T-helper 22 cell (primary cell): ENCODE measurements at regions not wholly inside any gene's neighbourhood (a gene's known extent, or its start where the extent isn't known, plus 50 kb on each side); places are given as distances from the start of the nearest gene placed in this dataset.
A peak's percentile ranks its signal among the peaks of the same experiment; 100 is the strongest.
"Not testable (repeated sequence)": the region's sequence is repeated elsewhere in the genome, so short reads cannot be mapped to it uniquely, and the experiment has no call there.

Experiments
- DNase-seq: peaks from one replicate; pipeline ENCODE4 v3.0.0-alpha.2; 2020; ENCODE audit warnings: low read depth

GRCh38 chr22:25395468-25395867 lies 169.0 kb upstream of the GRK3 start:
- no peak for DNase-seq

GRCh38 chr22:25395915-25396314 lies 168.6 kb upstream of the GRK3 start:
- no peak for DNase-seq

- no peak for DNase-seq
Measured at GRCh38 chr22:25396615-25397200, 167.8 kb upstream of the GRK3 start.

- no peak for DNase-seq
Measured at GRCh38 chr22:25397616-25398015, 166.9 kb upstream of the GRK3 start.

GRCh38 chr22:25398591-25399062 lies 165.8 kb upstream of the GRK3 start:
- DNase-seq: not testable (repeated sequence)

GRCh38 chr22:25399649-25400151 lies 164.8 kb upstream of the GRK3 start:
- DNase-seq: no peak

- no peak for DNase-seq
Measured at GRCh38 chr22:25402160-25402500, 162.3 kb upstream of the GRK3 start.

GRCh38 chr22:25402501-25403283 lies 161.8 kb upstream of the GRK3 start:
- DNase-seq: no peak

- no peak for DNase-seq
Measured at GRCh38 chr22:25403284-25403810, 161.1 kb upstream of the GRK3 start.

GRCh38 chr22:25403811-25404471 lies 160.5 kb upstream of the GRK3 start:
- DNase-seq: no peak

- DNase-seq: no peak
Measured at GRCh38 chr22:25404556-25404927, 159.9 kb upstream of the GRK3 start.

GRCh38 chr22:25404928-25405816 lies 159.3 kb upstream of the GRK3 start:
- peak; percentile 38 for DNase-seq

- DNase-seq: no peak
Measured at GRCh38 chr22:25405841-25406509, 158.5 kb upstream of the GRK3 start.

- DNase-seq: no peak
Measured at GRCh38 chr22:25406510-25407210, 157.8 kb upstream of the GRK3 start.

- DNase-seq: no peak
Measured at GRCh38 chr22:25407226-25407858, 157.1 kb upstream of the GRK3 start.

- no peak for DNase-seq
Measured at GRCh38 chr22:25407859-25408229, 156.6 kb upstream of the GRK3 start.

GRCh38 chr22:25409240-25409639 lies 155.2 kb upstream of the GRK3 start:
- no peak for DNase-seq

- no peak for DNase-seq
Measured at GRCh38 chr22:25410849-25411248, 153.6 kb upstream of the GRK3 start.

- DNase-seq: no peak
Measured at GRCh38 chr22:25413620-25414019, 150.9 kb upstream of the GRK3 start.

GRCh38 chr22:25415731-25416130 lies 148.7 kb upstream of the GRK3 start:
- not testable (repeated sequence) for DNase-seq
